ENCODE measurements at regions not wholly inside any gene's neighbourhood (a gene's known extent, or its start where the extent isn't known, plus 50 kb on each side); places are given as distances from the start of the nearest gene placed in this dataset.
"Not testable (repeated sequence)": the region's sequence is repeated elsewhere in the genome, so short reads cannot be mapped to it uniquely, and the experiment has no call there.

DNA sequence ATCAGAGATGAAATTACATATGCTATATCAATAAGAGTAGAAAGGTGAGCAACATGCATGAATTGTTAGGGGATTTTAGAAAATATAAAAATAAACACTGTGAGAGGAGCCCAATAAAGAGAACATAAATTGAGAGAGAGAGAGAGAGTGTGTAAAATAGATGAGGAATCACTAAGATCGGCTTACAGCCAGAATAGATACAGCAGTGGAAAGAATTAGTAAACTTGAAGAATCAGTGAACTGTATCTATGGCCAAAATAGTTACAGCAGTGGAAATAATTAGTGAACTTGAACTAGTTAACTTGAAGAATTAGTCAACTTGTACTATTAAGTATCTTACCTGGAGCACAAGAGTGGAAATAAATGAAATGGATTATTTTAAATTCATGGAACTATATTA is 284.3 kb upstream of the RAI14 start:
- POLR2A ChIA-PET = not testable (repeated sequence)
- 0 out of 2 replicates have a peak, but pooled peaks have one; percentile 17 for TF ChIP-seq NFIC (IDR thresholded peaks at IDR 0.05)

DNA sequence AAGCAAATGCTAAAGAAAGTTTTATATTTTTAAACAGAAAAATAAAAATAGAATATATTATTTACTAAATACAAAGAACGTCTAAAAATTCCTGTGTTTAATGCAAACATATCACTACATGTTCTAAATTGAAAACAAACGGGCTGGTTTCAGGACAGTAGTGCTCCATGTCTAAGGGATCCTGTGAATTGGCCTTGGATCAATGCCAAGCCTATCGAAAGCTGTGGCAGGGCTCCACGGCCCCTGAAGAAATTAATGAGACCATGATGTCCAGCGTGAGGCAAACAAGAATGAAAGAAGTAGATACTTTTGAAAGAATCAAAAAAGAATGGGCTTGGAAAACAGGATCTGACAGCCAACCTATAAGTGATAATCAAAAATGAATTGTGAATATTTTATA is 283.4 kb upstream of the RAI14 start:
- CTCF ChIA-PET (ENCODE audit: low intra/inter-chr PET ratio); H4K20me1 ChIP-seq (replicated peaks; ENCODE audit: control insufficient read depth, insufficient read depth, low read length); intact Hi-C loops (cut with micrococcal nuclease); POLR2A ChIA-PET; H3K4me1 ChIP-seq (replicated peaks in 1 of 2; ENCODE audit: control insufficient read depth in 2 of 2, insufficient read depth in 2 of 2, low read length in 2 of 2); FAIRE-seq; DNase-seq (ENCODE audit: extremely low read depth in 1 of 4, low spot score in 3 of 4); H3K36me3 ChIP-seq (ENCODE audit: control insufficient read depth, insufficient read depth, low read length); in situ Hi-C loops (cut with MboI); H3K9me3 ChIP-seq (replicated peaks; ENCODE audit: control insufficient read depth, insufficient read depth, low read depth, low read length); H3K9ac ChIP-seq (ENCODE audit: insufficient read depth in 1 of 2, low read depth in 2 of 2, low read length in 2 of 2); H3K4me2 ChIP-seq (ENCODE audit: insufficient read depth, low read length); H3K4me3 ChIP-seq; BruUV-seq (replicated peaks); H3K27ac ChIP-seq (ENCODE audit: extremely low read depth, low read depth, low read length); H3K9me1 ChIP-seq (ENCODE audit: control insufficient read depth, insufficient read depth, low read length); H3K27me3 ChIP-seq (ENCODE audit: control insufficient read depth in 2 of 2, insufficient read depth in 2 of 2, low read length in 2 of 2); H2AFZ ChIP-seq (ENCODE audit: low read depth, low read length); ATAC-seq; H3K79me2 ChIP-seq (ENCODE audit: control insufficient read depth, insufficient read depth, low read length): not testable (repeated sequence)
- 0 out of 2 replicates have a peak, but pooled peaks have one; percentile 33 for TF ChIP-seq NFIC (IDR thresholded peaks at IDR 0.05)
- WGBS (ENCODE audit: insufficient coverage, low coverage, missing lambda C conversion rate) = 3% methylated on average over 5 of the region's 5 CpGs

More for the DNA sequence above, 284.3 kb upstream of the RAI14 start:
- 5% methylated on average over 1 of the region's 1 CpG for WGBS (ENCODE audit: insufficient coverage, low coverage, missing lambda C conversion rate)
- H4K20me1 ChIP-seq (replicated peaks; ENCODE audit: control insufficient read depth, insufficient read depth, low read length); H3K4me1 ChIP-seq (replicated peaks in 1 of 2; ENCODE audit: control insufficient read depth in 2 of 2, insufficient read depth in 2 of 2, low read length in 2 of 2); H3K9me3 ChIP-seq (replicated peaks; ENCODE audit: control insufficient read depth, insufficient read depth, low read depth, low read length); H3K4me2 ChIP-seq (ENCODE audit: insufficient read depth, low read length); H3K4me3 ChIP-seq; H3K27ac ChIP-seq (ENCODE audit: extremely low read depth, low read depth, low read length); BruUV-seq (replicated peaks); CTCF ChIA-PET (ENCODE audit: low intra/inter-chr PET ratio); DNase-seq (ENCODE audit: extremely low read depth in 1 of 4, low spot score in 3 of 4); in situ Hi-C loops (cut with MboI); H3K79me2 ChIP-seq (ENCODE audit: control insufficient read depth, insufficient read depth, low read length); intact Hi-C loops (cut with micrococcal nuclease); H3K27me3 ChIP-seq (ENCODE audit: control insufficient read depth in 2 of 2, insufficient read depth in 2 of 2, low read length in 2 of 2); H2AFZ ChIP-seq (ENCODE audit: low read depth, low read length); H3K9me1 ChIP-seq (ENCODE audit: control insufficient read depth, insufficient read depth, low read length); FAIRE-seq; H3K9ac ChIP-seq (ENCODE audit: insufficient read depth in 1 of 2, low read depth in 2 of 2, low read length in 2 of 2); H3K36me3 ChIP-seq (ENCODE audit: control insufficient read depth, insufficient read depth, low read length); ATAC-seq: not testable (repeated sequence)

DNA sequence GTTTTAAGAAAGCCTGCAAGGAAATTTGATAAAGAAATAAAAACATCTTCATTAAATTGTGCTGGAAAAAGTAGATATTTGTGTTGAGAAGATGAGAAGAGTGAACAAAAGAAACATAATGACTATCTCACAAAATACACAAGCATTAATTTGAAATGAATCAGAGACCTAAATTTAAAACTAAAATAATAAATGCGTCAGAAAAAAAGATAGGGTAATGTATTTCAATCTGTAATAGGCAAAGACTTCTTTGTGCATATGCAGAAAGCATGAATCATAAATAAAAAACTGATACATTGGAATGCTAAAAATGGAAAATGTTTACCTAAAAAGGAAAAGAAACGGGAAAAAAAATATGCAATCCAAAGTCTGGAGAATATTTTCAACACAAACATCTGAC is 278.5 kb upstream of the RAI14 start:
- H3K27me3 ChIP-seq (ENCODE audit: control insufficient read depth in 2 of 2, insufficient read depth in 2 of 2, low read length in 2 of 2); H3K4me1 ChIP-seq (replicated peaks in 1 of 2; ENCODE audit: control insufficient read depth in 2 of 2, insufficient read depth in 2 of 2, low read length in 2 of 2); H3K9me3 ChIP-seq (replicated peaks; ENCODE audit: control insufficient read depth, insufficient read depth, low read depth, low read length); FAIRE-seq; H3K9ac ChIP-seq (ENCODE audit: insufficient read depth in 1 of 2, low read depth in 2 of 2, low read length in 2 of 2); H2AFZ ChIP-seq (ENCODE audit: low read depth, low read length); POLR2A ChIA-PET; H3K36me3 ChIP-seq (ENCODE audit: control insufficient read depth, insufficient read depth, low read length); intact Hi-C loops (cut with micrococcal nuclease); CTCF ChIA-PET (ENCODE audit: low intra/inter-chr PET ratio); BruUV-seq (replicated peaks); H3K79me2 ChIP-seq (ENCODE audit: control insufficient read depth, insufficient read depth, low read length); DNase-seq (ENCODE audit: extremely low read depth in 1 of 4, low spot score in 3 of 4); H3K4me3 ChIP-seq; H4K20me1 ChIP-seq (replicated peaks; ENCODE audit: control insufficient read depth, insufficient read depth, low read length); H3K4me2 ChIP-seq (ENCODE audit: insufficient read depth, low read length); H3K9me1 ChIP-seq (ENCODE audit: control insufficient read depth, insufficient read depth, low read length); in situ Hi-C loops (cut with MboI); H3K27ac ChIP-seq (ENCODE audit: extremely low read depth, low read depth, low read length); ATAC-seq: not testable (repeated sequence)
- 0% methylated on average over 2 of the region's 2 CpGs for WGBS (ENCODE audit: insufficient coverage, low coverage, missing lambda C conversion rate)

DNA sequence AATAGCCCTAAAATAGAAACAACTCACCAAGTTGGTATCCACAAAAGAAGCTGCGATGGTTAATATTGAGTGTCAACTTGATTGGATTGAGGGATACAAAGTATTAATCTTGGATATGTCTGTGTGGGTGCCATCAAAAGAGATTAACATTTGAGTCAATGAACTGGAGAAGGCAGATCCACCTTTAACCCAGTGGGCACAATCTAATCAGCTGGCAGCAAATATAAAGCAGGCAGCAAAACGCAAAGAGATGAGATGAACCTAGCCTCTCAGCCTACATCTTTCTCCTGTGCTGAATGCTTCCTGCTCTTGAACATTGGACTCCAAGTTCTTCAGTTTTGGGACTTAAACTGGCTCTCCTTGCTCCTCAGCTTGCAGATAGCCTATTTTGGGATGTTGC is 277.6 kb upstream of the RAI14 start:
- H3K4me3 ChIP-seq; in situ Hi-C loops (cut with MboI); H4K20me1 ChIP-seq (replicated peaks; ENCODE audit: control insufficient read depth, insufficient read depth, low read length); H3K9me1 ChIP-seq (ENCODE audit: control insufficient read depth, insufficient read depth, low read length); H3K4me1 ChIP-seq (replicated peaks in 1 of 2; ENCODE audit: control insufficient read depth in 2 of 2, insufficient read depth in 2 of 2, low read length in 2 of 2); H3K27me3 ChIP-seq (ENCODE audit: control insufficient read depth in 2 of 2, insufficient read depth in 2 of 2, low read length in 2 of 2); H3K4me2 ChIP-seq (ENCODE audit: insufficient read depth, low read length); FAIRE-seq; DNase-seq (ENCODE audit: extremely low read depth in 1 of 4, low spot score in 3 of 4); BruUV-seq (replicated peaks); ATAC-seq; H3K9me3 ChIP-seq (replicated peaks; ENCODE audit: control insufficient read depth, insufficient read depth, low read depth, low read length); H2AFZ ChIP-seq (ENCODE audit: low read depth, low read length); H3K9ac ChIP-seq (ENCODE audit: insufficient read depth in 1 of 2, low read depth in 2 of 2, low read length in 2 of 2); POLR2A ChIA-PET; H3K36me3 ChIP-seq (ENCODE audit: control insufficient read depth, insufficient read depth, low read length); H3K27ac ChIP-seq (ENCODE audit: extremely low read depth, low read depth, low read length); CTCF ChIA-PET (ENCODE audit: low intra/inter-chr PET ratio); H3K79me2 ChIP-seq (ENCODE audit: control insufficient read depth, insufficient read depth, low read length); intact Hi-C loops (cut with micrococcal nuclease): not testable (repeated sequence)
- 0% methylated on average over 2 of the region's 2 CpGs for WGBS (ENCODE audit: insufficient coverage, low coverage, missing lambda C conversion rate)

All from K562 (cell line).